Mesothelial cell of epicardium (in vitro differentiated cells): ENCODE measurements at regions not wholly inside any gene's neighbourhood (a gene's known extent, or its start where the extent isn't known, plus 50 kb on each side); places are given as distances from the start of the nearest gene placed in this dataset.

Experiments
- DNase-seq, 2 experiments: peaks; one replicate each; pipeline ENCODE4 v3.0.0; 2021; ENCODE audit warnings: low spot score in 2 of 2; ENCODE audit not compliant: unreplicated experiment in 2 of 2
- H3K27ac Mint-ChIP-seq: 2 replicates; pipeline ENCODE4 v1.8.0; 2021; ENCODE audit warnings: mixed read lengths
- H3K27me3 Mint-ChIP-seq: 2 replicates; pipeline ENCODE4 v1.8.0; 2021; ENCODE audit warnings: low read depth, mixed read lengths
- H3K36me3 Mint-ChIP-seq: 2 replicates; pipeline ENCODE4 v1.8.0; 2021; ENCODE audit warnings: mixed read lengths
- H3K4me1 Mint-ChIP-seq: 2 replicates; pipeline ENCODE4 v1.8.0; 2021; ENCODE audit warnings: mixed read lengths
- H3K4me3 Mint-ChIP-seq: 2 replicates; pipeline ENCODE4 v1.8.0; 2021; ENCODE audit warnings: mild to moderate bottlenecking, moderate library complexity, mixed read lengths
- H3K9me3 Mint-ChIP-seq: 2 replicates; pipeline ENCODE4 v1.8.0; 2021; ENCODE audit warnings: mixed read lengths
- CTCF ChIP-seq: fragments of 200-600 bp; sonication (generic); IDR thresholded peaks from one replicate; pipeline ENCODE4 v1.5.0; 2021; ENCODE audit warnings: antibody characterized with exemption; ENCODE audit not compliant: unreplicated experiment

DNA sequence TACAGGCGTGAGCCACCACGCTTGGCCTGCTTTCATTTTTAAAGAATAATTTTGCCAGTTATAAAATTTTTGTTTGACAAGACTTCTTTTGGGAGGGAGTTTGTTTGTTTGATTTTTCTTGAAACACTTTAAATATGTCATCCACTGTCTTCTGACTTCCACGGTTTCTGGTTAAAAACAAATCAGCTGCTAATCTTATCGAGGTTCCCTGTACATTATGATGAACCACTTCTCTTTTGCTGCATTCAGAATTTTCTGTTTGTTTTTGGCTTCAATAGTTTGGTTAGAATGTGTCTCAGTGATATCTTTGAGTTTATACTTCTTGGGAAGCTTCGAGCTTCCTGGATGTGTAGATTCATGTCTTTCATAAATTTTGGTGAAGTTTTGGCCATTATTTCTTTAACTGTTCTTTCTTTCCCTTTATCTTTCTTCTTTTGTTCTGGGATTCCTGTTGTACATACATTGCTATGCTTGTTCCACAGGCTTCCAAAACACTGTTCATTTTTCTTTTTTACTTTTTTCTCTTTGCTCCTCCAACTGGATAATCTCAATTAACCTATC lies 60.8 kb downstream of the MSX2 start:
- Mint-ChIP-seq H3K9me3 (peaks cover 36% of the 10 kb centered on the region), H3K27me3 (no peaks in the 10 kb centered on the region), H3K36me3 (peaks cover 11% of the 10 kb centered on the region), H3K4me1 (no peaks in the 10 kb centered on the region), H3K27ac (no peak overlapping the region), H3K4me3 (no peak overlapping the region)
- no peak for DNase-seq
- TF ChIP-seq CTCF = no peak
